HG02938 (cell line): ENCODE measurements at regions not wholly inside any gene's neighbourhood (a gene's known extent, or its start where the extent isn't known, plus 50 kb on each side); places are given as distances from the start of the nearest gene placed in this dataset.
"Not testable (repeated sequence)": the region's sequence is repeated elsewhere in the genome, so short reads cannot be mapped to it uniquely, and the experiment has no call there.

Experiments used
- ATAC-seq: cut with Tn5 transposase; IDR thresholded peaks from one replicate; pipeline ENCODE4 v1.9.1; 2021; ENCODE audit warnings: mild to moderate bottlenecking, moderate library complexity; ENCODE audit not compliant: unreplicated experiment

- no peak for ATAC-seq
Observed at GRCh38 chrX:69065451-69065850, 99.8 kb downstream of the PJA1 start.

- no peak for ATAC-seq
Observed at GRCh38 chrX:69063486-69063885, 101.8 kb downstream of the PJA1 start.

GRCh38 chrX:69062493-69062892 lies 102.8 kb downstream of the PJA1 start:
- ATAC-seq, result no peak

- ATAC-seq, result no peak
Observed at GRCh38 chrX:69060631-69061408, 104.4 kb downstream of the PJA1 start.

GRCh38 chrX:69055193-69055592 lies 110.1 kb downstream of the PJA1 start:
- ATAC-seq, result no peak

- ATAC-seq, result not testable (repeated sequence)
Observed at GRCh38 chrX:69054497-69054896, 110.8 kb downstream of the PJA1 start.

GRCh38 chrX:69051901-69052300 lies 113.4 kb downstream of the PJA1 start:
- ATAC-seq, result no peak

GRCh38 chrX:69050051-69050765 lies 115.0 kb downstream of the PJA1 start:
- no peak for ATAC-seq

- ATAC-seq, result no peak
Observed at GRCh38 chrX:69046996-69047490, 118.2 kb downstream of the PJA1 start.

GRCh38 chrX:69045616-69046345 lies 119.5 kb downstream of the PJA1 start:
- no peak for ATAC-seq

GRCh38 chrX:69038816-69039215 lies 126.4 kb downstream of the PJA1 start:
- no peak for ATAC-seq

GRCh38 chrX:69038188-69038587 lies 127.1 kb downstream of the PJA1 start:
- ATAC-seq, result no peak

GRCh38 chrX:69037786-69038185 lies 127.5 kb downstream of the PJA1 start:
- no peak for ATAC-seq

GRCh38 chrX:69036674-69037573 lies 128.3 kb downstream of the PJA1 start:
- ATAC-seq, result no peak

GRCh38 chrX:69034451-69034850 lies 130.8 kb downstream of the PJA1 start:
- ATAC-seq, result no peak

GRCh38 chrX:69033936-69034335 lies 131.3 kb downstream of the PJA1 start:
- no peak for ATAC-seq

- ATAC-seq, result no peak
Observed at GRCh38 chrX:69032601-69033000, 132.7 kb downstream of the PJA1 start.

GRCh38 chrX:69031971-69032391 lies 133.3 kb downstream of the PJA1 start:
- no peak for ATAC-seq

- ATAC-seq, result no peak
Observed at GRCh38 chrX:69031181-69031580, 134.1 kb downstream of the PJA1 start.

- ATAC-seq, result no peak
Observed at GRCh38 chrX:69029771-69030170, 135.5 kb downstream of the PJA1 start.

GRCh38 chrX:69028761-69029120 lies 136.5 kb downstream of the PJA1 start:
- no peak for ATAC-seq
